Suppressor macrophage treated with lipopolysaccharide for 4 hours (primary cell): ENCODE measurements at regions not wholly inside any gene's neighbourhood (a gene's known extent, or its start where the extent isn't known, plus 50 kb on each side); places are given as distances from the start of the nearest gene placed in this dataset.
"Not testable (repeated sequence)": the region's sequence is repeated elsewhere in the genome, so short reads cannot be mapped to it uniquely, and the experiment has no call there.

Source experiments
- DNase-seq: peaks from one replicate; pipeline ENCODE4 v3.0.0-alpha.2; 2020

GRCh38 chr13:50726164-50726563, 117.3 kb downstream of the DLEU7 start:
- no peak for DNase-seq

DNA sequence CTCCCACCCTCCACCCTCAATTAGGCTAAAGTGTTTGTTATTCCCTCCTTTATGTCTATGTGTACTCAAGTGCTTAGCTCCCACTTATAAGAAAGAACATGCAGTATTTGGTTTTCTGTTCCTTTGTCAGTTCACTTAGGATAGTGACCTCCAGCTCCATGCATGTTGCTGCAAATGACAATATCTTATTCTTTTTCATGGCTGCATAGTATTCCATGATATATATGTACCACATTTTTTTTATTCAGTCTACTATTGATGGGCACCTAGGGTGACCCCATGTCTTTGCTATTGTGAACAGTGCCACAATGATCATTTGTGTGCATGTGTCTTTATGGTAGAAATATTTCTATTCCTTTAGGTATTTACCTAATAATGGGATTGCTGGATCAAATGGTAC, 114.3 kb downstream of the DLEU7 start:
- no peak for DNase-seq

- DNase-seq, result no peak
Observed at GRCh38 chr13:50730496-50731351, 112.8 kb downstream of the DLEU7 start.

GRCh38 chr13:50731400-50731799, 112.1 kb downstream of the DLEU7 start:
- no peak for DNase-seq

- DNase-seq, result no peak
Observed at GRCh38 chr13:50732712-50733111, 110.8 kb downstream of the DLEU7 start.

GRCh38 chr13:50733392-50733791, 110.1 kb downstream of the DLEU7 start:
- DNase-seq, result no peak

DNA sequence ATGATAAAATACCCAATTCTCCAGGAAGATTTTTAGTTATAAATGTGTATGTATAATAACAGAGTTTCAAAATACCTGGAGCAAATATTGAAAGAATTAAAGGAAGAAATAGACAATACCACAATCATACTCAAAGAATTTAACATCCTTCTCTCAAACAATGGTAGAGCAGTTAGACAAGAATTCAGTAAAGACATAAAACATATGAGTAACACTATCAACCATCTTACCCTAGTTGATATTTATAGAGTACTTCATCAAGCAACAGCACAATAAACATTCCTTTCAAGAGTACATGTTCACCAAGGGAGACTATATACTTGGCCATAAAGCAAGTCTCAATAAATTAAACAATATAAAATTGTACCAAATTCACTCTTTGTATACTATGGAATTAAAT, 108.4 kb downstream of the DLEU7 start:
- DNase-seq, result no peak

GRCh38 chr13:50740052-50740741, 103.3 kb downstream of the DLEU7 start:
- DNase-seq, result no peak

DNA sequence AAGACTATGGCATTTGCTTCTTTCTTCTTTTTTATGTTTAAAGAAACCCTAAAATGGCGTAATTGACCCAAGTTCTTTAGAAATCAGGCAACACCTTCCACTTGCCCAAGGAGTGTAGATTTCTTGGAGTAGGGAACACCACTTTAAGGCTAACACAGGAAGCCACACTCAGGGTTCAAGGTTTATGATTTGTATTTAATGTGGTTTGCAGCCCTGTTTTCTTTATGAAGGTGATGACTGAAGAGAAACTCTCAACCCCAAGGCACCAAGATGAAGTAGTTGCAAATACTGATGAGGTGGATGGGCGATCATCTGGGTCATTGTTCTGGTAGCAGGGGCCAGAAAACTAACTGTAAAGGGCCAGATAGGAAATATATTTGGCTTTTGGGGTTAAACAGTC, 101.1 kb downstream of the DLEU7 start:
- DNase-seq, result no peak

GRCh38 chr13:50742968-50743367, 100.5 kb downstream of the DLEU7 start:
- DNase-seq, result no peak

DNA sequence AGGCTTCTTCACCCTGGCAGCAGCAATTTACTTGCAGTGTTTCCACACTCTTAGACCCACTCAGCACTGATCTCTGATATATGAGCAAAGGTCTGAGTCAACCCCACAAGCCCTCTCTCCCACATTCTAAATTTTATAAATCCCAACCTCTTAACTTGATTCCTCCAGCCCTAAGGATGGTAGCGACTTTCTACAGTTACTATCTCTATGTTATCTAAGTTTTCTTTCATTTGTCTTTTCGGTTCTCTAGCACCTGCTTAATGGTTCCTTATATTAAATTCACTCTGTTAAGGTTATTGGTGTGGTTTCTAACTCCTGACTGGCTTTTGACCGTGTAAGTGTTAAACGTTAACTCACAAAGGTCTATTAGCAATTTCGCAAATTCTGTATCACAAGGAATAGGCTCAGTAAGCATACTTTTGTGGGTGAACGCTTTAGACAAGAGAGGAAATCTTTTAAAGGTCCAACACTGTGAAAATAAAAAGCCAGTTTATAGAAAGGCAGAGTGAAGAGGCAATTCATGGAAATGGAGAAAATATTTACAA, 99.3 kb downstream of the DLEU7 start:
- DNase-seq, result no peak

- DNase-seq, result peak; percentile 61
Observed at GRCh38 chr13:50745542-50746115, 97.9 kb downstream of the DLEU7 start.

- no peak for DNase-seq
Observed at GRCh38 chr13:50747737-50748350, 95.6 kb downstream of the DLEU7 start.

- not testable (repeated sequence) for DNase-seq
Observed at GRCh38 chr13:50753221-50753620, 90.3 kb downstream of the DLEU7 start.

- not testable (repeated sequence) for DNase-seq
Observed at GRCh38 chr13:50755862-50756685, 87.4 kb downstream of the DLEU7 start.

DNA sequence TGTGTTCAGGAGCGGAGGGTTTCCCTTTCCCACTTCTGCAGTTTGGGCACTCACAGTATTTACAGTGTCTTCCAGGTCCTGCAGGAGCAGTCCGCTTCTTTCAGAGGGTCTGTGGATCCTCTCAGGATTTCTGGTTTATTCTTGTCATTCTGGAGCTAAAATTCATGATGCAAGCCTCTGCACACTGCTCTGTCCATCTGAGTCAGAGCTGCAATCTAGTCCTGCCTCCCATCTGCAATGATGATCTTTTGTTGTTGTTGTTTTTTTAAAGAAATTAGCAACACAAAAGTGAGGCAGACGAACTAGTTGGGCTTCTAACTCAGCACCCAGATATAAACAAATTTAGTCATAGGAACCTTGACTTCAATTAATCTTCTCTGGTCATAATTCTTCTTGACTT, 86.5 kb downstream of the DLEU7 start:
- no peak for DNase-seq

- no peak for DNase-seq
Observed at GRCh38 chr13:50758796-50759195, 84.7 kb downstream of the DLEU7 start.

DNA sequence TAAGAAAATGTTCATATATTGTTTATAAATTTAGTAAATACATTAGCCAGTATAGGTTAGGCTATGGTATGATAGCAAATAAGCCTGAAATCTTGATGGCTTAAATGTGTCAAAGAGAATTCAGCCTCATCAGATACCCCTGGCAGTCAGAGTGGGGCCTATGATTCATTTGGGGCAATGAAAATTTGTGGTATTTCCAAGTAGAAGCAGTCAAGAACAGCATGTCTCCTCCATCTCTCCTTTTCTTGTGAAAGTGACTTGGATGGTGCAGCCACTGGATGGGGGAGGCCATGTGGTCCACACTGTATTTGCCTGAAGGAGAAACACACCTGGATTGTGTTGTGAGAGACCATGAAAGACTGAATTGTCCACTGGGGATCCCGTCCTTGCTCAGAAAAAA, 82.7 kb downstream of the DLEU7 start:
- no peak for DNase-seq

DNA sequence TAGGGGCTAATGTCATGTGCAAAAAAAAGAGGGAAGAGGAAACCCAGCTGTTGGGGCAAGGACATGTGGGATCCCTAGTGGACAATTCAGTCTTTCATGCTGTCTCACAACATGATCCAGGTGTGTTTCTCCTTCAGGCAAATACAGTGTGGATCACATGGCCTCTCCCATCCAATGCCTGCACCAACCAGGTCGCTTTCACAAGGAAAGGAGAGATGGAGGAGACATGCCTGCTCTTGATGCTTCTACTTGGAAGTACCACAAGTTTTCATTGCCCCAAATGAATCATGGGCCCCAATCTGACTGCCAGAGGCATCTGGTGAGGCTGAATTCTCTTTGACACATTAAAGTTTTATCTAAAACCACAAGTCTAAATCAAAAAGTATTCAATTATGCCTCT, 82.1 kb downstream of the DLEU7 start:
- DNase-seq, result no peak

DNA sequence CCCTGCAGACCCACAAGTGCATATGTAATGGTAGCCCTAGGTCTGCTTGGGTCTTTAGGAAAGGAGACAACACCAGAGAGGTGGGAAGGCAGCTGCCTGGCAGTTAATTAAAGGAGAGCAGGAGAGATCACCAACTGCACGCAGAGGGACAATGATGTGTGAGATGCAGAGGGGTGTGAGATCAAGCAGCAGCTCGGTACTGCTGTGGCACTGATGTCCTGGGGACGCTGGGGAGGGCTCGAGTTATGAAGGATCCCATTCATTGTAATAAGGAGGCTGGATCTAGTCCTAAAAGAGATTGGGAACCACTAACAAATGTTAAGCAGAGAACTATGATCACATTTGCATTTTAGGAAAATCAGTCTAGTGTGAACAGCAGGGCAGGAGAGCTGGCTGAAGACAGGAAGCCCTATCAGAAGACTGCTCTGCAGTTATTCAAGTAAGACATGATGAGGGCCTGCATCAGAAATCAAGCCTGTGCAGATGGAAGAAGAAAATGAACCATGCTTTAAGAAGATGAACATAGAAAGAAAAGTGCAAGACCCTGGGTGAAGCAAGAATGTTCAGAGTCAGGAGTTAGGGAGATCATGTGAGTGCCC, 80.4 kb downstream of the DLEU7 start:
- DNase-seq, result no peak

- DNase-seq, result no peak
Observed at GRCh38 chr13:50766013-50766412, 77.5 kb downstream of the DLEU7 start.

DNA sequence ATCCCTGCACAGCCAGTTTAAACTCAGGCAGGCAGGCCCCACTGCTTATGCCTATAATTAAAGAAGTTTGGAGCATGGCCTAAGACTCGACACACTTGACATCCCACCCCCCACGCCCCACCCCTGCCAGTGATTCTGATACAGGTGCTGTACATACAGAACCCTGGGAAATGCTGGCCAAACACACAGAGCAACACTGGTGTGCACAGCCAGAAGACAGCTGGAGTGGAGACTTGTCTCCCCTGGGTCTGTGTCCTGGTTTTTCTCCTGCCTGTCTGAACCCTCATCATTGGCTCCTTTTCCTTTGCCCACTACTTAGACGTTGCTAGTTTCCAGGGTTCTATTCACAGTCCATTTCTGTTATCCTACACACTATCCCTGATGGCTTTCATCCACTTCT, 76.8 kb downstream of the DLEU7 start:
- DNase-seq, result no peak
